Liver (tissue), 8 donors: ENCODE measurements at regions not wholly inside any gene's neighbourhood (a gene's known extent, or its start where the extent isn't known, plus 50 kb on each side); places are given as distances from the start of the nearest gene placed in this dataset.

Source experiments
- DNase-seq: peaks from one replicate; pipeline ENCODE4 v3.0.0-alpha.2; 2017; ENCODE audit warnings: low spot score
- H3K27ac ChIP-seq, 2 donors: one replicate each; pipeline ENCODE4 v1.7.0; 2013; ENCODE audit warnings: inconsistent platforms in 2 of 2, low read length in 2 of 2, control low read depth in 1 of 2, low read depth in 1 of 2, mild to moderate bottlenecking in 1 of 2
- H3K27me3 ChIP-seq, 4 donors: one replicate each; pipeline versions ENCODE4 v1.6.1 to v1.7.0; 2013; ENCODE audit warnings: low read length in 3 of 4, inconsistent platforms in 1 of 4, mild to moderate bottlenecking in 1 of 4, moderate library complexity in 1 of 4; ENCODE audit not compliant: control insufficient read depth in 4 of 4, insufficient read depth in 4 of 4
- H3K36me3 ChIP-seq, 4 donors: one replicate each; pipeline versions ENCODE4 v1.6.1 to v1.7.0; 2013; ENCODE audit warnings: low read length in 3 of 4, mild to moderate bottlenecking in 3 of 4, low read depth in 1 of 4, moderate library complexity in 1 of 4; ENCODE audit not compliant: control insufficient read depth in 4 of 4, insufficient read depth in 3 of 4
- H3K4me1 ChIP-seq, 4 donors: one replicate each; pipeline versions ENCODE4 v1.6.1 to v1.7.0; 2013; ENCODE audit warnings: low read length in 3 of 4, mild to moderate bottlenecking in 3 of 4, moderate library complexity in 1 of 4; ENCODE audit not compliant: control insufficient read depth in 4 of 4, insufficient read depth in 4 of 4
- H3K4me3 ChIP-seq, 3 donors: one replicate each; pipeline versions ENCODE4 v1.6.1 to v1.7.0; 2013; ENCODE audit warnings: low read length in 3 of 3, control low read depth in 1 of 3, low read depth in 1 of 3, mild to moderate bottlenecking in 1 of 3
- H3K9ac ChIP-seq, 2 donors: one replicate each; pipeline ENCODE4 v1.7.0; 2013; ENCODE audit warnings: low read length in 2 of 2, mild to moderate bottlenecking in 2 of 2, moderate library complexity in 2 of 2, control low read depth in 1 of 2, low read depth in 1 of 2
- H3K9me3 ChIP-seq, 4 donors: one replicate each; pipeline versions ENCODE4 v1.6.1 to v1.7.0; 2013; ENCODE audit warnings: low read length in 3 of 4; ENCODE audit not compliant: control insufficient read depth in 4 of 4
- CTCF ChIP-seq: fragments of 150-350 bp; IDR thresholded peaks from 2 replicates; pipeline ENCODE4 v1.5.1; 2017; ENCODE audit warnings: improper control_type of control experiment, low read depth, low read length; ENCODE audit not compliant: missing input control
- EGR1 ChIP-seq, 2 donors: IDR thresholded peaks; 2 replicates each; pipeline ENCODE4 v1.6.1; 2016 to 2018; ENCODE audit warnings: antibody characterized with exemption in 2 of 2, low read depth in 2 of 2
- HNF4G ChIP-seq: IDR thresholded peaks from 2 replicates; pipeline ENCODE4 v1.6.1; 2016; ENCODE audit warnings: antibody characterized with exemption
- JUND ChIP-seq, 2 donors: IDR thresholded peaks; 2 replicates each; pipeline ENCODE4 v1.6.1; 2016; ENCODE audit warnings: antibody characterized with exemption in 2 of 2
- MAX ChIP-seq: IDR thresholded peaks from 2 replicates; pipeline ENCODE4 v1.6.1; 2016; ENCODE audit warnings: antibody characterized with exemption
- NR2F2 ChIP-seq: IDR thresholded peaks from 2 replicates; pipeline ENCODE4 v1.6.1; 2016; ENCODE audit warnings: antibody characterized with exemption
- RAD21 ChIP-seq, 2 donors: IDR thresholded peaks; 2 replicates each; pipeline ENCODE4 v1.6.1; 2016; ENCODE audit warnings: antibody characterized with exemption in 2 of 2, mild to moderate bottlenecking in 2 of 2
- REST ChIP-seq: IDR thresholded peaks from 2 replicates; pipeline ENCODE4 v1.6.1; 2016; ENCODE audit warnings: antibody characterized with exemption, mild to moderate bottlenecking
- SP1 ChIP-seq: IDR thresholded peaks from 2 replicates; pipeline ENCODE4 v1.6.1; 2018; ENCODE audit warnings: antibody characterized with exemption, mild to moderate bottlenecking
- TAF1 ChIP-seq: conservative IDR thresholded peaks from 2 replicates; pipeline ENCODE4 v1.6.1; 2016; ENCODE audit warnings: antibody characterized with exemption, mild to moderate bottlenecking
- ZBTB33 ChIP-seq: IDR thresholded peaks from 2 replicates; pipeline ENCODE4 v1.6.1; 2016; ENCODE audit warnings: antibody characterized with exemption
- WGBS: extraction: QIAGEN DNeasy Blood & Tissue Kit; methylation state at CpG from one replicate; pipeline ENCODE4 v1.1.7; 2013; 5-methylcytosine and 5-hydroxymethylcytosine counted together
- donor health status: healthy.
- donor health status: healthy.
- donor health status: healthy.
- donor health status: healthy.
- donor health status: healthy.

GRCh38 chr7:130954918-130955564 is 221.0 kb upstream of the KLF14 start:
- H3K4me3 ChIP-seq, result no peak overlapping the region
- no peaks in the 10 kb centered on the region for H3K27me3 ChIP-seq
- WGBS, result 92% methylated on average over 6 of the region's 6 CpGs
- H3K36me3 ChIP-seq, result peaks cover 1 to 6% (median 3%) of the 10 kb centered on the region in 4 donors
- H3K9me3 ChIP-seq, result no peaks in the 10 kb centered on the region
- no peak overlapping the region for H3K9ac ChIP-seq
- H3K4me1 ChIP-seq, result no peaks in the 10 kb centered on the region
- TF ChIP-seq HNF4G, result no peak
- no peak for TF ChIP-seq SP1
- no peak for TF ChIP-seq REST
- no peak for TF ChIP-seq NR2F2
- no peak for TF ChIP-seq JUND (IDR thresholded peaks at IDR 0.05)
- no peak for TF ChIP-seq CTCF
- TF ChIP-seq MAX, result no peak
- TF ChIP-seq TAF1, result no peak
- TF ChIP-seq ZBTB33, result no peak
- TF ChIP-seq RAD21 (IDR thresholded peaks at IDR 0.05), result no peak
- TF ChIP-seq EGR1 (IDR thresholded peaks at IDR 0.05; ENCODE audit: low read depth in 2 of 2), result no peak
- no peak for DNase-seq
- H3K27ac ChIP-seq, result no peak overlapping the region

GRCh38 chr7:130955565-130955919 is 221.5 kb upstream of the KLF14 start:
- Histone ChIP-seq H3K9ac (no peak overlapping the region), H3K27ac (no peak overlapping the region), H3K9me3 (no peaks in the 10 kb centered on the region), H3K4me1 (no peaks in the 10 kb centered on the region), H3K4me3 (no peak overlapping the region), H3K36me3 (peaks cover 1 to 6% (median 3%) of the 10 kb centered on the region in 4 donors), H3K27me3 (no peaks in the 10 kb centered on the region)
- TF ChIP-seq JUND (IDR thresholded peaks at IDR 0.05) (no peak), RAD21 (IDR thresholded peaks at IDR 0.05) (no peak), EGR1 (IDR thresholded peaks at IDR 0.05; ENCODE audit: low read depth in 2 of 2) (no peak), MAX (no peak), TAF1 (no peak), SP1 (no peak)
- no peak for DNase-seq
